Spleen (tissue), 11 donors: ENCODE measurements at regions not wholly inside any gene's neighbourhood (a gene's known extent, or its start where the extent isn't known, plus 50 kb on each side); places are given as distances from the start of the nearest gene placed in this dataset.

Source experiments
- DNase-seq: peaks from one replicate; pipeline ENCODE4 v3.0.0-alpha.2; 2020
- H3K27ac ChIP-seq, 8 donors: fragments of 200-600 bp; sonication (generic) in 7 of 8; 1 replicate in 4 of 8; 2 replicates in 4 of 8; pipeline versions ENCODE4 v1.5.0 to v1.8.0; 2016 to 2021; ENCODE audit warnings: inconsistent platforms in 4 of 8, mild to moderate bottlenecking in 4 of 8, moderate library complexity in 1 of 8
- H3K27me3 ChIP-seq, 7 donors: fragments of 200-600 bp; sonication (generic) in 6 of 7; replicated peaks in 1 of 7; 1 replicate in 4 of 7; 2 replicates in 3 of 7; pipeline versions ENCODE4 v1.5.0 to v1.8.0; 2016 to 2021; ENCODE audit warnings: inconsistent platforms in 3 of 7, mild to moderate bottlenecking in 1 of 7
- H3K36me3 ChIP-seq, 6 donors: fragments of 200-600 bp; sonication (generic) in 5 of 6; 1 replicate in 4 of 6; 2 replicates in 2 of 6; pipeline versions ENCODE4 v1.5.0 to v1.8.0; 2016 to 2021; ENCODE audit warnings: inconsistent platforms in 2 of 6
- H3K4me1 ChIP-seq, 6 donors: fragments of 200-600 bp; sonication (generic) in 5 of 6; 1 replicate in 3 of 6; 2 replicates in 3 of 6; pipeline versions ENCODE4 v1.5.0 to v1.8.0; 2016 to 2021; ENCODE audit warnings: inconsistent platforms in 3 of 6
- H3K4me3 ChIP-seq, 8 donors: fragments of 200-600 bp; sonication (generic) in 7 of 8; 1 replicate in 4 of 8; 2 replicates in 4 of 8; pipeline versions ENCODE4 v1.5.0 to v1.8.0; 2016 to 2021; ENCODE audit warnings: inconsistent platforms in 4 of 8, mild to moderate bottlenecking in 4 of 8, moderate library complexity in 2 of 8
- H3K9me3 ChIP-seq, 8 donors: fragments of 200-600 bp; sonication (generic) in 7 of 8; 1 replicate in 4 of 8; 2 replicates in 4 of 8; pipeline versions ENCODE4 v1.5.0 to v1.8.0; 2016 to 2021; ENCODE audit warnings: inconsistent platforms in 4 of 8
- CTCF ChIP-seq, 11 experiments: fragments of 200-600 bp in 7 of 11; fragments of 450-650 bp in 4 of 11; sonication (generic) in 4 of 11; IDR thresholded peaks in 8 of 11; conservative IDR thresholded peaks in 3 of 11; 1 replicate in 7 of 11; 2 replicates in 4 of 11; pipeline versions ENCODE4 v1.4.0 to v1.8.0; 2016 to 2021; ENCODE audit warnings: antibody characterized with exemption in 11 of 11, inconsistent platforms in 4 of 11, mild to moderate bottlenecking in 1 of 11
- POLR2A ChIP-seq, 3 donors: fragments of 450-650 bp; IDR thresholded peaks; one replicate each; pipeline ENCODE4 v1.5.1; 2017; ENCODE audit warnings: antibody characterized with exemption in 3 of 3, mild to moderate bottlenecking in 1 of 3
- POLR2AphosphoS5 ChIP-seq, 3 donors: sonication (generic); formaldehyde crosslinking; IDR thresholded peaks; one replicate each; pipeline ENCODE4 v1.5.1; 2017; ENCODE audit warnings: antibody characterized with exemption in 3 of 3
- WGBS, 5 donors: extraction: QIAGEN DNeasy Blood & Tissue Kit in 3 of 5; methylation state at CpG; one replicate each; pipeline versions ENCODE4 v1.1.5 to v1.1.7; 2013 to 2018; 5-methylcytosine and 5-hydroxymethylcytosine counted together
- intact Hi-C: fragments of 100-400 bp; cut with DNase I; formaldehyde crosslinking; loops from one replicate; pipeline ENCODE4 v1.15.0; 2023; ENCODE audit warnings: low total_unique reads
- donor health status: healthy with polysubstance abuse.
- donor health status: DM: no; HTN: no; CAD: no; lungs with moderate emphysema.
- donor health status: DM: no; HTN: no; CAD: no.
- donor health status: Bipolar disorder and iron deficiency.
- donor health status: healthy.
- donor health status: DM: no; HTN: no; CAD: no.
- donor health status: DM: yes; HTN: yes; CAD: no.

- H3K27ac ChIP-seq = no peak overlapping the region
- H3K36me3 ChIP-seq = no peaks in the 10 kb centered on the region
- TF ChIP-seq CTCF (IDR thresholded peaks at IDR 0.05 in 8 of 11, conservative IDR thresholded peaks at IDR 0.05 in 3 of 11) (no peak), POLR2A (IDR thresholded peaks at IDR 0.05) (no peak), POLR2AphosphoS5 (IDR thresholded peaks at IDR 0.05) (no peak)
- H3K4me1 ChIP-seq = no peaks in the 10 kb centered on the region
- no peak overlapping the region for H3K4me3 ChIP-seq
- H3K27me3 ChIP-seq = peaks cover 0 to 45% (median 0%) of the 10 kb centered on the region in 7 donors
- DNase-seq = no peak
- H3K9me3 ChIP-seq = no peaks in the 10 kb centered on the region
- intact Hi-C loops = no loop called here
These were observed 138.8 kb upstream of the CCL2 start for GRCh38 chr17:34116306-34116705.

GRCh38 chr17:34117332-34117731 lies 137.8 kb upstream of the CCL2 start:
- H3K36me3 ChIP-seq = no peaks in the 10 kb centered on the region
- WGBS, 5 donors = 31 to 57% (median 51%) methylated on average over 3 of the region's 3 CpGs
- no peaks in the 10 kb centered on the region for H3K9me3 ChIP-seq
- no peak overlapping the region for H3K4me3 ChIP-seq
- no peak for DNase-seq
- TF ChIP-seq POLR2A (IDR thresholded peaks at IDR 0.05) = no peak
- no peak for TF ChIP-seq POLR2AphosphoS5 (IDR thresholded peaks at IDR 0.05)
- no peak for TF ChIP-seq CTCF (IDR thresholded peaks at IDR 0.05 in 8 of 11, conservative IDR thresholded peaks at IDR 0.05 in 3 of 11)
- intact Hi-C loops = no loop called here
- H3K27me3 ChIP-seq = peaks cover 0 to 54% (median 4%) of the 10 kb centered on the region in 7 donors
- H3K27ac ChIP-seq = no peak overlapping the region
- no peaks in the 10 kb centered on the region for H3K4me1 ChIP-seq

GRCh38 chr17:34117811-34118210 lies 137.3 kb upstream of the CCL2 start:
- Histone ChIP-seq H3K9me3 (no peaks in the 10 kb centered on the region), H3K4me3 (no peak overlapping the region), H3K27me3 (peaks cover 0 to 54% (median 0%) of the 10 kb centered on the region in 7 donors), H3K27ac (no peak overlapping the region), H3K36me3 (no peaks in the 10 kb centered on the region), H3K4me1 (no peaks in the 10 kb centered on the region)
- TF ChIP-seq CTCF (IDR thresholded peaks at IDR 0.05 in 8 of 11, conservative IDR thresholded peaks at IDR 0.05 in 3 of 11) = no peak
- no peak for TF ChIP-seq POLR2AphosphoS5 (IDR thresholded peaks at IDR 0.05)
- TF ChIP-seq POLR2A (IDR thresholded peaks at IDR 0.05) = no peak
- no peak for DNase-seq
- intact Hi-C loops = no loop called here
- 70 to 86% (median 74%) methylated on average over 1 of the region's 1 CpG for WGBS, 5 donors

GRCh38 chr17:34118564-34118963 lies 136.5 kb upstream of the CCL2 start:
- intact Hi-C loops = no loop called here
- DNase-seq = no peak
- H3K36me3 ChIP-seq = no peaks in the 10 kb centered on the region
- TF ChIP-seq POLR2A (IDR thresholded peaks at IDR 0.05) (no peak), POLR2AphosphoS5 (IDR thresholded peaks at IDR 0.05) (no peak), CTCF (IDR thresholded peaks at IDR 0.05 in 8 of 11, conservative IDR thresholded peaks at IDR 0.05 in 3 of 11) (no peak)
- H3K27ac ChIP-seq = no peak overlapping the region
- no peak overlapping the region for H3K4me3 ChIP-seq
- 69 to 85% (median 73%) methylated on average over 3 of the region's 3 CpGs for WGBS, 5 donors
- H3K27me3 ChIP-seq = peaks cover 0 to 56% (median 0%) of the 10 kb centered on the region in 7 donors
- H3K4me1 ChIP-seq = no peaks in the 10 kb centered on the region
- no peaks in the 10 kb centered on the region for H3K9me3 ChIP-seq
